ENCODE measurements at regions not wholly inside any gene's neighbourhood (a gene's known extent, or its start where the extent isn't known, plus 50 kb on each side); places are given as distances from the start of the nearest gene placed in this dataset.
"Not testable (repeated sequence)": the region's sequence is repeated elsewhere in the genome, so short reads cannot be mapped to it uniquely, and the experiment has no call there.

GRCh38 chr3:55296030-55296429 lies 191.1 kb downstream of the WNT5A start:
- no peak for DNase-seq (ENCODE audit: low spot score)

GRCh38 chr3:55294557-55294956 lies 192.5 kb downstream of the WNT5A start:
- no peak for DNase-seq (ENCODE audit: low spot score)

- DNase-seq (ENCODE audit: low spot score): no peak
Observed at GRCh38 chr3:55292360-55292759, 194.7 kb downstream of the WNT5A start.

GRCh38 chr3:55288657-55289056 lies 198.4 kb downstream of the WNT5A start:
- DNase-seq (ENCODE audit: low spot score): no peak

- DNase-seq (ENCODE audit: low spot score): no peak
Observed at GRCh38 chr3:55286693-55287092, 200.4 kb downstream of the WNT5A start.

GRCh38 chr3:55285156-55285555 lies 201.9 kb downstream of the WNT5A start:
- no peak for DNase-seq (ENCODE audit: low spot score)

- no peak for DNase-seq (ENCODE audit: low spot score)
Observed at GRCh38 chr3:55283441-55283925, 203.6 kb downstream of the WNT5A start.

GRCh38 chr3:55282994-55283393 lies 204.1 kb downstream of the WNT5A start:
- no peak for DNase-seq (ENCODE audit: low spot score)

- DNase-seq (ENCODE audit: low spot score): no peak
Observed at GRCh38 chr3:55272031-55272645, 215.0 kb downstream of the WNT5A start.

- no peak for DNase-seq (ENCODE audit: low spot score)
Observed at GRCh38 chr3:55271549-55271948, 215.6 kb downstream of the WNT5A start.

GRCh38 chr3:55270976-55271375 lies 216.1 kb downstream of the WNT5A start:
- DNase-seq (ENCODE audit: low spot score): no peak

GRCh38 chr3:55269636-55270035 lies 217.5 kb downstream of the WNT5A start:
- DNase-seq (ENCODE audit: low spot score): no peak

GRCh38 chr3:55269096-55269495 lies 218.0 kb downstream of the WNT5A start:
- no peak for DNase-seq (ENCODE audit: low spot score)

- no peak for DNase-seq (ENCODE audit: low spot score)
Observed at GRCh38 chr3:55267206-55267930, 219.7 kb downstream of the WNT5A start.

GRCh38 chr3:55264919-55265318 lies 222.2 kb downstream of the WNT5A start:
- DNase-seq (ENCODE audit: low spot score): no peak

- DNase-seq (ENCODE audit: low spot score): no peak
Observed at GRCh38 chr3:55252921-55253320, 234.2 kb downstream of the WNT5A start.

- DNase-seq (ENCODE audit: low spot score): not testable (repeated sequence)
Observed at GRCh38 chr3:55249156-55249555, 237.9 kb downstream of the WNT5A start.

- DNase-seq (ENCODE audit: low spot score): no peak
Observed at GRCh38 chr3:55247666-55248065, 239.4 kb downstream of the WNT5A start.

GRCh38 chr3:55246033-55246432 lies 241.1 kb downstream of the WNT5A start:
- DNase-seq (ENCODE audit: low spot score): no peak

GRCh38 chr3:55245351-55245750 lies 241.8 kb downstream of the WNT5A start:
- DNase-seq (ENCODE audit: low spot score): no peak

- DNase-seq (ENCODE audit: low spot score): no peak
Observed at GRCh38 chr3:55244247-55244646, 242.9 kb downstream of the WNT5A start.

- DNase-seq (ENCODE audit: low spot score): no peak
Observed at GRCh38 chr3:55243678-55244077, 243.4 kb downstream of the WNT5A start.

- DNase-seq (ENCODE audit: low spot score): no peak
Observed at GRCh38 chr3:55242921-55243320, 244.2 kb downstream of the WNT5A start.

GRCh38 chr3:55241098-55241497 lies 246.0 kb downstream of the WNT5A start:
- DNase-seq (ENCODE audit: low spot score): no peak

Data from COLO829 (cell line).